Gastroesophageal sphincter (tissue), 3 donors: ENCODE measurements at regions not wholly inside any gene's neighbourhood (a gene's known extent, or its start where the extent isn't known, plus 50 kb on each side); places are given as distances from the start of the nearest gene placed in this dataset.

Experiments
- CTCF ChIP-seq, 4 experiments: fragments of 200-600 bp in 2 of 4; fragments of 450-650 bp in 2 of 4; sonication (generic) in 1 of 4; IDR thresholded peaks; one replicate each; pipeline ENCODE4 v1.5.1; 2017 to 2019; ENCODE audit warnings: antibody characterized with exemption in 4 of 4, mild to moderate bottlenecking in 2 of 4, moderate library complexity in 2 of 4
- EP300 ChIP-seq: sonication (generic); formaldehyde crosslinking; IDR thresholded peaks from one replicate; pipeline ENCODE4 v1.6.1; 2017; ENCODE audit warnings: antibody characterized with exemption, mild to moderate bottlenecking
- POLR2A ChIP-seq, 2 donors: fragments of 450-650 bp; IDR thresholded peaks; one replicate each; pipeline ENCODE4 v1.6.1; 2017; ENCODE audit warnings: antibody characterized with exemption in 2 of 2, mild to moderate bottlenecking in 2 of 2, moderate library complexity in 1 of 2

DNA sequence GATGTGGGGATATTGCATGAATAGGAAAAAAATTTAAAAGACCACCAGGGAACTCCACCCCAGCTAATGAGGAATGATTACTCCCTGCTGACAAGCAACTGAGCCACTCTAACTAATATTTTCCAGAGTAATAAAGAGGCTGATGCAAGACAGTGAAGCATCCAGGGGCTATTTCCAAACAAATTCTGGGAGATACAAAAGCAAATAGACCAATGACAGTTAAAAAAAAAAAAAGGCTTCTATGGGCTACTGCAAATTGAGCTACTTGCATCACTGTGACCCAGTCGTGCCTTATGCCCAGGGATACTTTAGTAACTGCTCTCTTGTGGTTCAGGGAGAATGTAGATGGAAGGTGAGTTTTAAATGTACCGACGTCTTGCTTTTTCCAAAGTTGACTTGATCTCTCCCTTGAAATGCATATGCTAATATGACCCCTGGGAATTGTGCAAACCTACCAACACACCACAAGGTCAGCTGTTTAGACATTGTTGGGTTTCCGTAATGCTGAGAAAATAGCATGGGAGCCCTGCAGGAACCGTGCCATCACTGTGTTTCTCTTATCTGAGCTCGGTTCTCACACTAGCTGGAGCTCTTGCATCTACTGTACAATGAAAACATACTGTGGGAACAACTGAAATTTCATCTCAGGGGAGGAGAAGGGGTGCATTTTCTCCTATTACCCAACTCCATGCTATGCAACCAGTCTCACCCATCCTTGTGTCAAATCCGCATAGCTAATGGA is 250.6 kb upstream of the MAP3K1 start:
- TF ChIP-seq POLR2A (IDR thresholded peaks at IDR 0.05): no peak
- TF ChIP-seq EP300: no peak
- TF ChIP-seq CTCF (IDR thresholded peaks at IDR 0.05): no peak
